HepG2 (cell line): ENCODE measurements at regions not wholly inside any gene's neighbourhood (a gene's known extent, or its start where the extent isn't known, plus 50 kb on each side); places are given as distances from the start of the nearest gene placed in this dataset.

ENCODE experiments used
- ATAC-seq: fragments of 200-7000 bp; cut with Tn5 transposase; 3 replicates; pipeline ENCODE4 v1.9.1; 2020; ENCODE audit warnings: mild to moderate bottlenecking, moderate library complexity
- BruUV-seq: library from RNA; stranded (reverse); fragments of 400-500 nt; replicated peaks from 2 replicates; lab custom pipeline; 2021; lab: Mats Ljungman, UMichigan
- CTCF ChIA-PET: fragments of 300-600 bp; formaldehyde crosslinking; extraction: SDS; loops from one replicate; lab custom pipeline; 2021; ENCODE audit warnings: low total read pairs, inconsistent platforms, low intra/inter-chr PET ratio; lab: Yijun Ruan, JAX
- POLR2A ChIA-PET: fragments of 350-600 bp; sonication (Branson Sonifier 250); formaldehyde crosslinking; loops from one replicate; lab custom pipeline; 2020; ENCODE audit warnings: antibody characterized with exemption, inconsistent platforms; lab: Yijun Ruan, JAX
- DNase-seq: peaks from one replicate; pipeline ENCODE4 v3.0.0-alpha.2; 2015; ENCODE audit warnings: low spot score
- FAIRE-seq: peaks from 3 replicates; lab custom pipeline; 2011; peaks lifted over from hg19 to GRCh38; lab: Jason Lieb, UNC
- H2AFZ ChIP-seq: one replicate; pipeline ENCODE4 v1.6.1; 2011; ENCODE audit warnings: low read length, inconsistent platforms
- H3K27ac ChIP-seq: fragments of 300-600 bp; 3 replicates; pipeline ENCODE4 v1.8.0; 2011; ENCODE audit warnings: mixed run types, mild to moderate bottlenecking, mixed read lengths, low read length, inconsistent platforms; ENCODE audit not compliant: insufficient read depth; ENCODE audit errors: extremely low read length
- H3K27me3 ChIP-seq, 2 experiments: fragments of 200-600 bp in 1 of 2; 2 replicates in 1 of 2; 3 replicates in 1 of 2; pipeline versions ENCODE4 v1.6.0 to v1.8.0; 2011; ENCODE audit warnings: low read length in 2 of 2, mild to moderate bottlenecking in 2 of 2, moderate library complexity in 2 of 2, inconsistent platforms in 1 of 2; ENCODE audit not compliant: insufficient read depth in 2 of 2, control insufficient read depth in 1 of 2
- H3K36me3 ChIP-seq, 2 experiments: fragments of 200-600 bp in 1 of 2; replicated peaks in 1 of 2; 2 replicates in 1 of 2; 3 replicates in 1 of 2; pipeline versions ENCODE4 v1.5.1 to v1.8.0; 2011; ENCODE audit warnings: low read length in 2 of 2, inconsistent platforms in 1 of 2; ENCODE audit not compliant: insufficient read depth in 2 of 2, control insufficient read depth in 1 of 2
- H3K4me1 ChIP-seq: 2 replicates; pipeline ENCODE4 v1.5.1; 2012; ENCODE audit warnings: low read length, inconsistent platforms; ENCODE audit not compliant: insufficient read depth
- H3K4me2 ChIP-seq: 2 replicates; pipeline ENCODE4 v1.6.0; 2011; ENCODE audit warnings: low read depth, low read length, inconsistent platforms
- H3K4me3 ChIP-seq, 3 experiments: fragments of 200-600 bp in 1 of 3; sonication (generic), shearing (Covaris generic) in 1 of 3; replicated peaks in 1 of 3; 2 replicates each; pipeline ENCODE4 v1.5.1; 2011 to 2016; ENCODE audit warnings: low read length in 3 of 3, inconsistent platforms in 2 of 3, low read depth in 2 of 3, mild to moderate bottlenecking in 2 of 3, control low read depth in 1 of 3, mixed read lengths in 1 of 3; ENCODE audit not compliant: insufficient read depth in 1 of 3
- H3K79me2 ChIP-seq: one replicate; pipeline ENCODE4 v1.6.1; 2011; ENCODE audit warnings: low read length, inconsistent platforms; ENCODE audit not compliant: insufficient read depth
- H3K9ac ChIP-seq: 2 replicates; pipeline ENCODE4 v1.6.0; 2011; ENCODE audit warnings: mild to moderate bottlenecking, low read depth, low read length, inconsistent platforms; ENCODE audit not compliant: insufficient read depth
- H3K9me3 ChIP-seq: 2 replicates; pipeline ENCODE4 v1.5.1; 2012; ENCODE audit warnings: mild to moderate bottlenecking, low read length
- H4K20me1 ChIP-seq: 2 replicates; pipeline ENCODE4 v1.6.0; 2011; ENCODE audit warnings: inconsistent platforms, mild to moderate bottlenecking, low read length, moderate library complexity; ENCODE audit not compliant: insufficient read depth
- ARHGAP35 ChIP-seq: sonication (generic); formaldehyde crosslinking; IDR thresholded peaks from 2 replicates; pipeline ENCODE4 v1.9.0; 2022; ENCODE audit warnings: mild to moderate bottlenecking, inconsistent platforms, moderate library complexity, missing genetic modification reagents, borderline replicate concordance
- HOMEZ ChIP-seq: IDR thresholded peaks from 2 replicates; pipeline ENCODE4 v1.6.1; 2016; ENCODE audit warnings: low read depth
- KAT2B ChIP-seq: fragments of 150-350 bp; IDR thresholded peaks from 2 replicates; pipeline ENCODE4 v1.6.1; 2014; ENCODE audit warnings: low read depth, low read length, borderline replicate concordance
- MYNN ChIP-seq: sonication (generic); formaldehyde crosslinking; IDR thresholded peaks from 2 replicates; pipeline ENCODE4 v1.4.0; 2020; ENCODE audit warnings: mild to moderate bottlenecking, low read depth, missing genetic modification reagents
- PAWR ChIP-seq: sonication (generic); formaldehyde crosslinking; IDR thresholded peaks from 2 replicates; pipeline ENCODE4 v1.4.0; 2020; ENCODE audit warnings: missing genetic modification reagents, mild to moderate bottlenecking, borderline replicate concordance
- PHF5A ChIP-seq: IDR thresholded peaks from one replicate; pipeline ENCODE4 v1.6.1; 2018; ENCODE audit warnings: low read depth, missing genetic modification reagents; ENCODE audit not compliant: unreplicated experiment
- RBM39 ChIP-seq: fragments of 200-400 bp; formaldehyde crosslinking; IDR thresholded peaks from one replicate; pipeline ENCODE4 v1.6.1; 2018; ENCODE audit warnings: antibody characterized with exemption, mild to moderate bottlenecking, low read depth, low read length; ENCODE audit not compliant: poor library complexity, severe bottlenecking
- STAT6 ChIP-seq: sonication (generic); formaldehyde crosslinking; IDR thresholded peaks from 2 replicates; pipeline ENCODE4 v1.4.0; 2020; ENCODE audit warnings: missing genetic modification reagents, mild to moderate bottlenecking, borderline replicate concordance
- XRCC5 ChIP-seq: fragments of 200-400 bp; formaldehyde crosslinking; optimal IDR thresholded peaks from 2 replicates; pipeline ENCODE3; 2017; ENCODE audit warnings: mild to moderate bottlenecking, low read length
- ZNF136 ChIP-seq: sonication (generic); formaldehyde crosslinking; IDR thresholded peaks from 2 replicates; pipeline ENCODE4 v1.8.1; 2022; ENCODE audit warnings: low read depth, mild to moderate bottlenecking, moderate library complexity, missing genetic modification reagents
- ZNF468 ChIP-seq: sonication (generic); formaldehyde crosslinking; IDR thresholded peaks from 2 replicates; pipeline ENCODE4 v1.8.0; 2022; ENCODE audit warnings: mild to moderate bottlenecking, moderate library complexity, missing genetic modification reagents
- ZNF598 ChIP-seq: sonication (generic); formaldehyde crosslinking; IDR thresholded peaks from 2 replicates; pipeline ENCODE4 v1.5.1; 2020; ENCODE audit warnings: mild to moderate bottlenecking, missing genetic modification reagents, borderline replicate concordance
- ZNF781 ChIP-seq: sonication (generic); formaldehyde crosslinking; IDR thresholded peaks from 2 replicates; pipeline ENCODE4 v1.5.1; 2020; ENCODE audit warnings: borderline replicate concordance, mild to moderate bottlenecking, missing genetic modification reagents; ENCODE audit errors: not compliant biosample characterization
- ZNF782 ChIP-seq: sonication (generic); formaldehyde crosslinking; IDR thresholded peaks from 2 replicates; pipeline ENCODE4 v1.4.0; 2020; ENCODE audit warnings: missing genetic modification reagents, mild to moderate bottlenecking, borderline replicate concordance
- ZNF792 ChIP-seq: IDR thresholded peaks from 2 replicates; pipeline ENCODE4 v1.6.1; 2016
- in situ Hi-C: cut with HindIII; loops from 2 replicates; pipeline ENCODE4 v1.10.0; 2017; ENCODE audit warnings: low pct_unique_long_range_greater_than_20kb; ENCODE audit not compliant: extremely low pct_ligation_motif_present
- intact Hi-C: fragments of 100-400 bp; cut with micrococcal nuclease; formaldehyde crosslinking; loops from one replicate; pipeline ENCODE4 v1.10.0; 2022; ENCODE audit not compliant: unreplicated experiment
- TF ChIP-seq, protein P1 (sequence below): IDR thresholded peaks from 2 replicates; pipeline ENCODE4 v1.4.0; 2020; ENCODE audit warnings: mild to moderate bottlenecking, missing genetic modification reagents

DNA sequence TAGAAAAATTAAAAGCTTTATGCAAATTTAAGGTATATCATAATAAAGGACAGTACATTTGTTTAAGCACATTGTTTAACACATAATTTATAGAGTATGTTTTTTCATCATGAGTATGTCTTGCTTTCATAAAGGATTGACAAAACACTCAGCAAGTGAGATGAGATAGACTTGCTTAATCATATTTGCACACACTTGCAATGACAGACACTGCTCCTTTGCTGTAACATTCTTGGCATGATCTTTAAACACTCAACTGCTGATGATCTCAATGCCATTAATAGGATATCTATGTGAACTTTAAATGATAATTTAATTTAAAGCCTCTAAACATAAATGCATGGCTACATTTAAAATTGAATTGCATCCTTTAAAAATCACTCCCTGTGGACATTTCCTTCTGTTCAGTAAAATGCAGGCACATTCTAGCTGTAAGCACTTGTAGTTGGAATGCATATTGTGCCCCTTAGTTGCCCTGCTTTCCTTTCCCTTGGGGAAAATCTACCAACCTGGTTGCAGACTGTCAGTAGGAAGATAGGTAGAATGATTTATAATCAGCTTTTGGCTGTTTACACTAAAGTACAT, 979.0 kb downstream of the TMTC2 start (continued):
- TF ChIP-seq XRCC5: no peak
- TF ChIP-seq ZNF792 (CRISPR knock-in tag): no peak
- TF ChIP-seq KAT2B: no peak
- TF ChIP-seq HOMEZ: no peak
- TF ChIP-seq MYNN (CRISPR knock-in tag): no peak
- no peak for TF ChIP-seq PAWR (CRISPR knock-in tag)
- TF ChIP-seq ZNF136: no peak
- TF ChIP-seq ARHGAP35 (CRISPR knock-in tag): no peak

- no peak for FAIRE-seq
- intact Hi-C loops (no loop called here), in situ Hi-C loops (no loop called here)
- Histone ChIP-seq H3K4me1 (no peaks in the 10 kb centered on the region), H3K9ac (no peak overlapping the region), H3K27ac (no peak overlapping the region), H3K27me3 (no peaks in the 10 kb centered on the region), H3K4me3 (no peak overlapping the region), H4K20me1 (no peaks in the 10 kb centered on the region), H2AFZ (no peak overlapping the region), H3K4me2 (no peak overlapping the region), H3K9me3 (peaks cover 93% of the 10 kb centered on the region), H3K79me2 (no peaks in the 10 kb centered on the region), H3K36me3 (no peaks in the 10 kb centered on the region)
- CTCF ChIA-PET: no interaction called here
- no TSS peak for BruUV-seq
- ATAC-seq: no peak
- POLR2A ChIA-PET: no interaction called here
- DNase-seq: no peak
- TF ChIP-seq ZNF468: no peak
- no peak for TF ChIP-seq PHF5A (CRISPR knock-in tag)
- TF ChIP-seq, protein P1, sequence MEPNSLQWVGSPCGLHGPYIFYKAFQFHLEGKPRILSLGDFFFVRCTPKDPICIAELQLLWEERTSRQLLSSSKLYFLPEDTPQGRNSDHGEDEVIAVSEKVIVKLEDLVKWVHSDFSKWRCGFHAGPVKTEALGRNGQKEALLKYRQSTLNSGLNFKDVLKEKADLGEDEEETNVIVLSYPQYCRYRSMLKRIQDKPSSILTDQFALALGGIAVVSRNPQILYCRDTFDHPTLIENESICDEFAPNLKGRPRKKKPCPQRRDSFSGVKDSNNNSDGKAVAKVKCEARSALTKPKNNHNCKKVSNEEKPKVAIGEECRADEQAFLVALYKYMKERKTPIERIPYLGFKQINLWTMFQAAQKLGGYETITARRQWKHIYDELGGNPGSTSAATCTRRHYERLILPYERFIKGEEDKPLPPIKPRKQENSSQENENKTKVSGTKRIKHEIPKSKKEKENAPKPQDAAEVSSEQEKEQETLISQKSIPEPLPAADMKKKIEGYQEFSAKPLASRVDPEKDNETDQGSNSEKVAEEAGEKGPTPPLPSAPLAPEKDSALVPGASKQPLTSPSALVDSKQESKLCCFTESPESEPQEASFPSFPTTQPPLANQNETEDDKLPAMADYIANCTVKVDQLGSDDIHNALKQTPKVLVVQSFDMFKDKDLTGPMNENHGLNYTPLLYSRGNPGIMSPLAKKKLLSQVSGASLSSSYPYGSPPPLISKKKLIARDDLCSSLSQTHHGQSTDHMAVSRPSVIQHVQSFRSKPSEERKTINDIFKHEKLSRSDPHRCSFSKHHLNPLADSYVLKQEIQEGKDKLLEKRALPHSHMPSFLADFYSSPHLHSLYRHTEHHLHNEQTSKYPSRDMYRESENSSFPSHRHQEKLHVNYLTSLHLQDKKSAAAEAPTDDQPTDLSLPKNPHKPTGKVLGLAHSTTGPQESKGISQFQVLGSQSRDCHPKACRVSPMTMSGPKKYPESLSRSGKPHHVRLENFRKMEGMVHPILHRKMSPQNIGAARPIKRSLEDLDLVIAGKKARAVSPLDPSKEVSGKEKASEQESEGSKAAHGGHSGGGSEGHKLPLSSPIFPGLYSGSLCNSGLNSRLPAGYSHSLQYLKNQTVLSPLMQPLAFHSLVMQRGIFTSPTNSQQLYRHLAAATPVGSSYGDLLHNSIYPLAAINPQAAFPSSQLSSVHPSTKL: no peak
- no peak for TF ChIP-seq ZNF782 (CRISPR knock-in tag)
- no peak for TF ChIP-seq STAT6
- TF ChIP-seq ZNF598 (CRISPR knock-in tag): no peak
- TF ChIP-seq RBM39: no peak
- no peak for TF ChIP-seq ZNF781 (CRISPR knock-in tag)
Observed at GRCh38 chr12:83664650-83665049, 977.9 kb downstream of the TMTC2 start.
